NCI-H345 (cell line): ENCODE measurements at regions not wholly inside any gene's neighbourhood (a gene's known extent, or its start where the extent isn't known, plus 50 kb on each side); places are given as distances from the start of the nearest gene placed in this dataset.
"Not testable (repeated sequence)": the region's sequence is repeated elsewhere in the genome, so short reads cannot be mapped to it uniquely, and the experiment has no call there.

Source experiments
- DNase-seq: peaks from one replicate; lab custom pipeline; 2025; lab: John Stamatoyannopoulos, UW

- DNase-seq = no peak
These were observed 177.3 kb downstream of the RPS24 start for GRCh38 chr10:78210976-78211375.

GRCh38 chr10:78211561-78212051 lies 177.9 kb downstream of the RPS24 start:
- DNase-seq = peak; percentile 4

GRCh38 chr10:78212060-78212785 lies 178.6 kb downstream of the RPS24 start:
- DNase-seq = no peak

GRCh38 chr10:78212786-78213175 lies 179.1 kb downstream of the RPS24 start:
- DNase-seq = no peak

- no peak for DNase-seq
These were observed 181.3 kb downstream of the RPS24 start for GRCh38 chr10:78214955-78215354.

- no peak for DNase-seq
These were observed 182.0 kb downstream of the RPS24 start for GRCh38 chr10:78215645-78216044.

GRCh38 chr10:78217336-78217735 lies 183.7 kb downstream of the RPS24 start:
- no peak for DNase-seq

GRCh38 chr10:78218798-78219490 lies 185.3 kb downstream of the RPS24 start:
- DNase-seq = no peak

GRCh38 chr10:78219568-78219967 lies 185.9 kb downstream of the RPS24 start:
- not testable (repeated sequence) for DNase-seq

GRCh38 chr10:78220781-78221180 lies 187.1 kb downstream of the RPS24 start:
- DNase-seq = no peak

- DNase-seq = no peak
These were observed 188.6 kb downstream of the RPS24 start for GRCh38 chr10:78222096-78222790.

- DNase-seq = no peak
These were observed 189.4 kb downstream of the RPS24 start for GRCh38 chr10:78223088-78223487.

GRCh38 chr10:78224602-78225001 lies 190.9 kb downstream of the RPS24 start:
- no peak for DNase-seq

- DNase-seq = no peak
These were observed 191.9 kb downstream of the RPS24 start for GRCh38 chr10:78225594-78225993.

- no peak for DNase-seq
These were observed 195.8 kb downstream of the RPS24 start for GRCh38 chr10:78229489-78229888.

GRCh38 chr10:78229950-78230675 lies 196.4 kb downstream of the RPS24 start:
- no peak for DNase-seq

- no peak for DNase-seq
These were observed 197.7 kb downstream of the RPS24 start for GRCh38 chr10:78231327-78231726.

- no peak for DNase-seq
These were observed 198.3 kb downstream of the RPS24 start for GRCh38 chr10:78231939-78232338.

GRCh38 chr10:78236416-78237015 lies 202.9 kb downstream of the RPS24 start:
- no peak for DNase-seq

- DNase-seq = not testable (repeated sequence)
These were observed 204.3 kb downstream of the RPS24 start for GRCh38 chr10:78237951-78238350.

GRCh38 chr10:78247266-78247665 lies 213.6 kb downstream of the RPS24 start:
- DNase-seq = no peak

GRCh38 chr10:78247821-78248220 lies 214.2 kb downstream of the RPS24 start:
- no peak for DNase-seq
